Stimulated activated CD4-positive, alpha-beta T cell treated with anti-CD3 and anti-CD28 coated beads, TNF-alpha, amount 100 ng/mL, for 1 hour (primary cell): ENCODE measurements at regions not wholly inside any gene's neighbourhood (a gene's known extent, or its start where the extent isn't known, plus 50 kb on each side); places are given as distances from the start of the nearest gene placed in this dataset.

Experiments used
- DNase-seq, 3 donors: peaks; one replicate each; pipeline ENCODE4 v3.0.0-alpha.2; 2020; ENCODE audit warnings: low read depth in 3 of 3, low spot score in 1 of 3

DNA sequence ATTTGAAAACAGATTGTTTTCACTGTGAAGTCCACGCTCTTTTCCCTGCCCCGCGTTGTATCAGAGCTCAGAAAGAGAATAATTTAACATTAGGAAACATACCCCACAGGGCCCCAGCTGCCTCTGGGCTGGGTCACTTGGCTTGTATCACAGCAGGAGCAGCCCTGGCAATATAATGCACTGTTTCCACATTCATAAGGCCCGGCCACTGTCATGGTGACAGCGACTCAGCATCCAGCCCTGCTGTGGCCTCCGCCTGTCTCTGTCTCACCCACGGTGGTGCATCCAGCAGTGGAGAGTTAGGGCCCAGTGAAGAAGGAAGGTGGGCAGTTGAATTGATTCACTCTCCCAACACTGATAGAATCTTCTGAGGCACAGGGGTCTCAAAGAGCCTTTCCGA, 188.9 kb downstream of the NSG2 start:
- no peak for DNase-seq

DNA sequence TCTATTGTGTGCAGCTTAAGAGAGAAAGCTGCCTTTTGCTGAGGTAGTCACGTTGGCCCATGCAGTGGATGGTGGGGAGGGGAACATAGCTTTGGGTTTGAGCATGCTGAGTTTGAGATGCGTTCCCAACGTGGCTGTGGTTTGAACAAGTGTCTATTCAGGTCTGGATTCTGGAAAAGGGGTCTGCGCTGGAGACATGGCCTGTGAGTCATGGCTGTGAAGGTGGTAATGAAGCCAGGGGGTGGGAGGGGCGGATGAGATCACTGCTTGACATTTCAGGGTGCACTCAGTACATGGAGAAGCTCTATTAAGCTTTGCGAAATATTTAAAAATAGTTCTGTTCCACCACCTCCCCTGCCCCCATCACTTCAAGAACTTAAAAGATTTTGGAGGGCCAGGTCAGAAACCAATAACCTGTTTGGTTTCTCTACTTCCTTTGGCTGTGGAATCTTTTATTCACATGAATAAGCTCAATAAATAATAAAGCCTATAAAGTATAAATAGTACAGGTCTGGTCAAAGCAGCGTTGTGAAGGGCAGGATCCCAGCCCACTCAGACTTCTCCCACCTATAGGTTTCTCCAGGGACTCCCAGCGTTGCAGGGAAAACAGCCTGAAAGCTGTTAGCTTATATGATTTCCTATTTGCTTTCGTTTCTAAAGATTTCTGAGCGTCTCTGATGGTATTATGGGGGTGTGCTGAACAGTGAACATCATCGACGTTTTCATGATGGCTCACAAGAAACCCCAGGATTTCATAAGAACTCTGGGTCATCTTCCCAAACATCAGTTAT, 189.9 kb downstream of the NSG2 start:
- no peak for DNase-seq

DNA sequence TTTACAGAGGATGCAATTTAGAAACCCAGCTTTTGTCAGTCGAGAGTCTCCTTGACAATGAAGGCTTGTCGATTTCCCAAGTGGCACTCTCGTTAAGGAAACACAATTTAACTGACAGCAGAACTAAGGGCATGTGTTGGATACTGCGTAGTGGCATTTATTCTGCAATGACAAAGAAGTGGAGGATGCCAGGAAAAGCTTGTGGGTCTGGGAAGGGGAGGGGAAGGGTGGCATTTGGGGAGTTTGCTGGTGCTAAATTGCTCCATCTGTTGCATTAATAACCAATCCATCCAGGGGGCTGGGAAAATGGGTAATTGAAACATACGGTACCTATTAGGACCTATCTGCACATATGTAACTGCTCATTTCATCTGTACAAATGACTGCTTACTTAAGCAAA, 190.6 kb downstream of the NSG2 start:
- no peak for DNase-seq

DNA sequence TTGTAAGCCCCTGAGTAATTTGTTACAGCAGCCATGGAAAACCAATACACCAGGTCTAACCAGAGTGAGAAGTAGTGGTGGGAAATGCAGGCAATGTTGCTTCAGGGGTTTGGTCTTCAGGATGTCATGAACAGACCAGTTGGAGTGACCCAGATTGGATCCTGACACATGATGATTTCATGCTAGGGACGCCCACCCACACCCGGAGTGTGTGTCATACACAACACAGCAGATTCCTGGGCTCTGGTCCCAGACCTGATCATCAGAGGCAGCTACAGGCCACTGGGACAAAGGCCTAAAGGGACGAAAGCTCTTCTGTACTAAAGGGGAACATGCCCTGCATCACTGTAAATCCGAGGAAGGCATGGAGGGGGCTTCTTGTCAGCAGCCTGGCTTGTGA, 194.2 kb downstream of the NSG2 start:
- no peak for DNase-seq

DNA sequence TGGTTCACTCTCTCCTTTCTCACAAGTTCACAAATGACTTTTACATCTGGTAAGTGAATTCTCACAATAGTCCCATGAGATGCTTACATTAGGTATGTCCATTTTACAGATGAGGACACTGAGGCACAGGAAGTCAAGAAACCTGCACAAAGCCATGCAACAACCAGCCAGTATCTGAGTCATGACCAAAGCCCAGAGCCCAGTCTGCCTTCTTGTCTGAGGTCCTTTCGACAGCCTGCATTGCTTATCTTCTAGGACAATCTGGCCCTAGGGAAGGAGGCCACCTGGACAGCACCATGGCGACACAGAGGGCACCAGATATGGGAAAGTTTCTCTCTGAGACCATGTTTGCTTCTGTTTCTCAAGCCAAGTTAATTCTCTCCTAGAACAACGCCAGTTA, 197.1 kb downstream of the NSG2 start:
- DNase-seq, result no peak

DNA sequence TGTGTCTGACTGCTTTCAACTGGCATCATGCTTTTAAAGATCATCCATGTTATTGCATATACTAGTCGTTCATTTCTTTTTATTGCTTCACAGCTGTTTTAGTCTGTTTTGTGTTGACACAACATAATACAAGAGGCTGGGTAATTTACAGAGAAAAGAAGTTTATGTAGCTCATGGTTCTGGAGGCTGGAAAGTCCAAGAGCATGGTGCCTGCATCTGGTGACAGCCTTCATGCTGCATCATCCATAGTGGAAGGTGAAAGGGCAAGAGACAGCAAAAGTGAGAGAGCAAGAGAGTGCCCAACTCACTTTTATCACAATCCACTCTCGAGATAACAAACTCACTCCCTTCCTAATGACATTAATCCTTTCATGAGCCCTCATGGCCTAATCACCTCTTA, 198.4 kb downstream of the NSG2 start:
- DNase-seq, result no peak

DNA sequence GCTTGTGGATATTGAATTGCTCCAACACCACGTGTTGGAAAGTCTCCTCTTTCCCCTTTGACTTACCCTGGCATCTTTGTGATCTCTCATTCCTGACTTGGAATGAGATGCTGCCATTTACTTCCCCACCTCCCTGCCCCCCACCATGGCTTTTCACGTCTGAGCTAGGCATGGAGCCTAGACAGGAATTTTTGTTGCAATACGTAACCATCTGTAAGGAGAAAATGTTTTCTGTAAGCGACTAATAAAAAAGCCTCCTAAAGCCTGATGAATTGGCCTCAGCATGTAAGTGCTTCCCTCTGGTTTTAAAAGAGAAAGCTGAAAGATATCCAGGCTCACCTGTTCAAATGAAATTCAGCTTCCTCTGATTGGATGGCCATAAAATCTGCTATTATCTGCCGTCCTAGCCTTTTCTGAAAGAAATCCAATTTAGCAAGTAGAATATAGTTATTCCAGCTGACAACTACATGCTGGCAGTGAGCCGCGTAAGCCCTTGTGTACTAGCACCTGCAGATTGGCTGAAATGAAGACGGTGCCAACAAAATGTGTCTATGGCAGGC, 200.1 kb downstream of the NSG2 start:
- DNase-seq, result no peak

DNA sequence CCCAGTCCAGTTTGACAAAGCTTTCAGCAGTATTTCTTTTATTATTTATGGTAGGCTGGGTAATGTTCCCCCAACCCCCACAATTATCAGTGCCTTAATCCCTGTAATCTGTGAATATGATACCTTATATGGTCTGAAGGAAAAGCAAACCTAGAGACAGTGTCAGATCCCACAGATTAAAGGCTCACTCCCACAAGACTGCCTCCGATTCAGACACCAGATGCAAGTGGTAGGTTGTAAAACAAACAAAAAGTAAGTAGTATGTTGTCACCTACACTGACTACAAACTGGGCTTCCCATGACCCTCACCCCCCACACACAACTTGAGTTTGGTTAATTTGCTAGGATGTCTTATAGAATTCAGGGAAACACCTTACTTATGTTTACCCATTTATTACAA, 201.2 kb downstream of the NSG2 start:
- DNase-seq, result no peak

DNA sequence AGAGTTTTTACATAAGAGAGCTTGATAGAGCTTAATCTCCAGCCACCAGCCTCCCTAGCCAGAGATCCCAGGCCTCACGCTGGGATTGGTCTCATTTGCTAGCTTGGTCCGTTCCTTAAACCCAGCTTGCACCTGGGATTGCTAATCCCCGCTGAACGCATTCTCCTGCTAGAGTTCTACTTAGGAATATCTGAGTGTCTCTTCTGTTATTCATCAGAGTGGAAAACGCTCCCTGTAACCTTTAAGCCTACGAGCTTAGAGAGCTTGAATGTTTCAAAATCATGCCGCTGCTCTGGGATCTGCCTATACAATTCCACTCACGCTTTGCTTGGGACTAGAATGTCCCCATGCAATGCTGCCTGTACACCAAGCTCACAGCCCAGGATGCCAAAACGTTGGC, 201.8 kb downstream of the NSG2 start:
- no peak for DNase-seq

DNA sequence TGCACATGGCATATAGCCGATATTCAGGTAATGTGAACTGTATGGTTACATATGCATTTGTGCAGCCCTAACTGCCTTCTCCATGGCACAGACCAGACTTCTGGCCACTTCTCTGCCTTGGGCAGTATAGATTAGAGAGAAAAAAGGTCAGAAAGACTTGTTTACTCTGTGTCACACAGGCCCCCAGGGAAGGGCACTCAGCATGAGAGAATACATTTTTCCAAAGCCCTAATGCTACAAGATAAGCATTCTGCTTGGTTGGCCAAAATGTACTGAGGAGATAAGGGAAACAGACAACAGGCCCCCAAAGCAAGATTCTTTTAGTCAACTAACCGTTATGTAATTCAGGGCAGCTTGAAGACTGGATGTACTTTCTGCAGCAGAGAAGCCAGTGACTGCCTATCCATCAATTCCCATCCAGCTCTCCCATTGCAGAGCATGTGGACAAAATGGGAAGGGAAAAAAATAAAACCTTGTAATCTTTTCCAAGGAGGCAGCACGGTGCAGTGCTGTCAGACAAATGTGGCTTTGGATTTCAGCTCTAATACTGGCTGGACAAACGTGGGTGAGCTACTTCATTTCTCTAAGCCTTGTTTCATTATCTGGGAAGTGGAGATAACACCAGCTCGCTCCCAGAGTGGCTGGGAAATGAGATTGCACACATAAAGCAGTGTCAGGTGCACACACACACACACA, 205.9 kb downstream of the NSG2 start:
- no peak for DNase-seq

DNA sequence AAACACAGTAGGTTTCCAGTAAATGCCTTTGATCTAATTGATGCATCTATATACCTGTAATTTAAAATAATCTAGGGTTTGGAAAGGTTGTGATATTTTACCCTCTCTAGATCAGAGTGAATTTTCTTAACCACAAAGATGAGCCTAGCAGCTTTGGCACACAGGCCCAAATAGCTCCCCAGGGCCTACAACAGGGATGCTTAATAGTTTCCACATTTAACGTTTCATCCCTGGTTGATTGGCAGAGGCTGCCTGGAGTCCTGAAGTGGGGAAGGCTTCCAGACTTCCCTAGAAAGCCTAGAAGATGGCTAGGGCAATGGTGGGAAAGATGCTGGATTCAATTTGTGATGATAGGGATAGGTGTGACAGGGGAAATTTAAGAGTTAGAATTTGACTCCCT, 206.6 kb downstream of the NSG2 start:
- no peak for DNase-seq

DNA sequence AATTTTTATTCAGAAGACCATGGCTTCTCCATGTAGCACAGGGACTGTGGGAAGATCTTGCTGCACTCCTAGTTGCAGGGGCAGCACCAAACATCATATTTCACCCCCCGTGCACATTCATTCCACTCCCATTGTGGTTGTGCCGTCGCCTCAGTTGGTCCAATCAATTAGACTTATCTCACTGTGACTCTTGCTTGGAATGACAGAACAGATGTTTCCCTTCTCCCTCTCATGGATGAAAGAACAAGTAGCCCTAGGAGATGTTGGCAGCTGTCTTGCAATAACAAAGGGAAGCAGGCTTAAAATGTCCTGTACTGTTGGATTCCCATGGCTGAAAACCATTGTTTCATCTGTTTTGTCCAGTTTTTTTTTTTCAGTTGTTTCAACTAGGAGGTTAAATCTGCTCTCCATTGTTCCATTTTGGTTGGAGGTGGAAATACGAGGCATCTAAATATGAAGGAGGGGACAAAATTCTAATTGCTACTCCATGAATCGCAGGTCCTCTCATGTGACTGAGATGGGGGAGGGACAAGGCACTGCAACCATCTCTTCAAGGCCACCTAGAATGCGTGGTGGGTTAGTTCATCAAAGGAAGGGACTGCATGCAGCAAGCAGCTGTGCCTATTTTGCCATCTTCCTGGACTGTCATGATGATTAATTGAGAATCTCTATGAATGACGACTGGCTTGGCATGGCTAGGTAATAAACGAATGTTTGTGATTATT, 214.4 kb downstream of the NSG2 start:
- no peak for DNase-seq

DNA sequence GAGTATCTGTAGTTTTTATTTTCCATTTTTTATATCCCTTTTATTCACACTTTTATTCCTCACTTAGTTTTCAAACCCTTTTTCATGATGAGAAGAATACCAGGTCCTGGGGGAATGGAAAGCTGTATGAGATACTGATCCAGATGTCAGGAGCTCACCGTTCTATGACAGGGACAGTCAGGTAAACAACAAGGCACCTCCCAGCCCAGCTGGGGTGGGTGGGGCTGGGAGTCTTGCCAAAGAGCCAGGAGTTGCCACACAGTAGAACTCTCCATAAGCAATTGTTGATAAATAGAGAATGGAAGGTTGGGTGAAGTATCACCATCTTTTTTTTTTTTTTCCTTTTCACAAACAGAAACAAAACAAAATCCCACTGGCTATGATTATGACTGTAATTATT, 225.8 kb downstream of the NSG2 start:
- no peak for DNase-seq

DNA sequence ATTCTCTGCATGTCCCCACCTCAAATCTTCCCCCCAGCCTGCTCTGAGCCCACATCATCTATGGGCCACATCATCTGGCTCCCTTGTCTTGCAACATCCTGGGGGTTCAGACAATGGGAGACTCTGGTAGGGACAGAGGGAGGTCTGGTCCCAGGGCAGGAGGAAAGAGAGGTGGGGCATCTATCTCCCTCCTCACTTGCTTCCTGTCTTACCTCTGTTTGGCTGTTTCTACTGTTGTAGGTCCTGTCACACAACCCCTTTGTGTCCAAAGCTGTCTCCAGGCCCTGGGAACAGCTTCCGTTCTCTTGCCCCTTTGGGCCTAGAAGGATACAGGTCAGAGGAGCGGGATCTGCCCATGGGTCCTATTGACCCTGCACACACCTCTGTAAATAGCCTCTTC, 227.2 kb downstream of the NSG2 start:
- DNase-seq, result no peak

DNA sequence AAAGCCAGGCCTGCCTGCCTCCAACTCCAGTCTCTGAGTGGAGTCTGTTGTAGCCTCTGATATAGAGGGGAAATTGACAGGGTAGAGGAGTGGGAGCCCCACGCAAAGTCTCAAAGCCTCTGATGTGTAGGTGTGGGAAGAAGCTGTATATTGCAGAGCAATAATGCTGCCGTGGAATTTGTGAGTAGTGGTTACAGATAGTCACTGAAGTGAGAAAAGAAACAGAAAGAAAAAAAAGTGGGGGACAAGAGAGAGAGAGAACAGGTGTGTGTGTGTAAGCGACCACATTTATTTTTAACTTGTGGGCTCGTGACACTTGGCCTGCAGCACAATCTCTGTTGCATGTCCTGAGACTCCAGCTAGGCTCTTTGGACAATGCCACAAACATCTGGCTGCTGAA, 227.8 kb downstream of the NSG2 start:
- no peak for DNase-seq

DNA sequence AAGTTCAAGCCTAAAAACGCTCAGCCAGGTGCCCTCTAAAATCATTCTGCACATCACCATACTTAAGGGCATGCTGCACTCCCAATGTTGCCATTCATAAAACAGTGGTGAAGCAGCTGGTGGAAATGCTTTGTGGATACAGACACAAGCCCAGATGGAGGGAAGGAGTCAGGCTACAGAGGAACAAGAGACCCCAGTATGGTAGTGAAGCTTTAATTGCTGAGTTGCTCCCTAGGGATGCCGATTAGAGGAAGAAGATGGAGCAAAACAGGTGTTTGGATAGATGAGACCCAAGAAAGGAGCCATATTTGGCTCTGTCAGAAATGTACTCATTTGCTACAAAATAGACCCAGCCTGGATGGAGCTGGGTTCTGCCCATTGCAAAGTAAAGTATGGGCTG, 230.5 kb downstream of the NSG2 start:
- DNase-seq, result no peak

DNA sequence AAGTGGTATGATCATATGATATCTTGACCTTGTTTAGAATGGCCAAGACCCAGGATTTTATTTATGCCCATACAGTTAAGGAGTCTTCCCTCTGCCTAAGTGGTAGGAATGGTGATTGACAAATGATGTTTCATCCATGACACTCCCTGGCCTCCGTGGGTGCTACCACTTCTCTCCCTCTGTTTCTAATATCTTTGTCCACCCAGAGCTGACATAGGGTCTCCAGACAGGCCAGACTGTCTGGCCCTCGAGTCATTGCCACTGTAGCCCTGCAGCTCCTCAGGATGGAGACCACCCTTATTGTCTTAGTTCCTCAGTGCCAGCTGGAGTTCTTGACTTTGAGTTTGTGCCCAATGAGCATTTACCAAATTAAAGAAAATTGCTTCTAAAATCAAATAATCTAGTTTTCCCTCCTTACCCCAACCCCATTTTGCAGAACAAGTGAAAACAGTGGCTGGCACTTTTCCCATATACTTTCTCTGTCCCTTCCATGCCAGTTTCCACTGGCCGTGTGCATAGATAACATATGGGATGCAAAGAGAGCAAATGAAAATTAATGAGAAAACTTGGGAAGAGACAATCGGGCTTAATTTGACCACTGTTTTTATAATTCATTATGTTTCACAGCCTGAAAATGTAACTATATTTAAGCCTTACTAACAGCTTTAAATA, 235.7 kb downstream of the NSG2 start:
- DNase-seq, result no peak

DNA sequence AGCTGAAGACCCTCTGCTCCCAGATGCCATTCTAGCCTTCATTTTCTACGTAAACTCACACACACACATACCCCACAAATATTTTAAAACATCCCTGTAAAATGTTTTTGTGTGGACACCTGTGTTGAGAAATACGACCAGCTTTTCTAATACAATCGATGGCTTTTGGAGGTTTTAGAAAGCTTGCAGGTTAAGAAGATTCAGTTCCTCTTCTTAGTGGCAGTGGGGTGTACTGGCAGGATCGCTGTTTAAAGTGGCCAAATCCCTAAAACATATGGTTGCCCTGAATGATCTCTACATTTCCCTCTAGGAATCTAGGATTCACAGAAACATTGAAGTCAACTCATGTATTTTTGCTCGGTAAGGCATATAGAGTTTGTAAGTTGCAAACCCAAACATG, 236.3 kb downstream of the NSG2 start:
- no peak for DNase-seq

DNA sequence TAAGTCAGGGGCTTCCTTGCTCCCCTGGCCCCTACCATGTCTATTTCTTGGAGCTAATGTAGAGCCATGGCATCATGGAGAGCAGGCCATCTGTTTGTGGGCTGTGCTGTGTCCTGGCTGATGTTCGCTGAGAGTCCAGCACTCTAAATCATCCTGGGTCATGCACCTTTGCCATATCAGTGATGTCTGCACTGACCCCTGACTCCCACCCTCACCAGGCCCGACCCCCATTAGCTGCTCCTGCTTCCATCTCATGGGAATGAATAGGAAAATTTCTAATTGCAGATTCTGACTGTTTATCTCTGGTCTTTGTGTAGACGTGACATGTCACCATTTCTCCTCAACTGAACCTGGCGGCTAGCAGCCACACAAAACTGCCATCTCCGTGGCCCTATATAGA, 236.9 kb downstream of the NSG2 start:
- no peak for DNase-seq

DNA sequence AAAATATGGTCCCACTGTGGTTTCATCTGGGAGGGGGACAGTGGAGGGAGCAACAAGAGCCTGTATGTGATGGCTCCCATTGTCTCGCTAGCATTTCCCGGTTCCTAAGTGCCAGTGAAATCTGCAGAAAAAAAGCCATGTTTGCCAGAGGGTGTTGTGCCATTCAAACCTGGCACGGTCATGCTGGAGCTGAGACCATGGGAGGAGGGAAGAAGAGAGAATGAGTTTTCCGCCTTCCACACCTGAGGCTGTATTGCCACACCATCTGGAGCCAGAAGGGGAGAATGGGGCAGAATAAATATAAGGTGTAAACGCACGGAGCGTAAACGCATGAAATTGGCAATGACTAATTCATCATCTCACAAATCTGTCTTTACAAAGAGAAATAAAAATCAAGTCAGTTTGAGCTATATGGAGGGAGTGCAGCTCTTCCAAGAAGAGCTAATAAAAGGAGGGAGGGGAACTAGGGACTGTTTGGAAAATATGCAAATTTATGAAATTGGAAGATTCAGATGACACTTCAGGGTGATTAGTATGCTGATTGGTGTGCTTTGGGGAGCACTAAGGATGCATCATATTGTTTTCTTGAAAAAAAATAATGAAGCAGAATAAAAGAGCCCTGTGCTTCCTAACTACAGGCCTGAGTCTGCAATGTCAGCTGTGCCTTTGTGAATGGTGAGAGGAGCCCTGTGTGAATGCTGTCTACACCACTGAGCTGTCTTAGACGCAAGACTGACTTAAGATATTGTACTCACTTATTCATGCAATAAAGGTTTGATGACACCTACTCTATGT, 237.9 kb downstream of the NSG2 start:
- DNase-seq, result no peak

DNA sequence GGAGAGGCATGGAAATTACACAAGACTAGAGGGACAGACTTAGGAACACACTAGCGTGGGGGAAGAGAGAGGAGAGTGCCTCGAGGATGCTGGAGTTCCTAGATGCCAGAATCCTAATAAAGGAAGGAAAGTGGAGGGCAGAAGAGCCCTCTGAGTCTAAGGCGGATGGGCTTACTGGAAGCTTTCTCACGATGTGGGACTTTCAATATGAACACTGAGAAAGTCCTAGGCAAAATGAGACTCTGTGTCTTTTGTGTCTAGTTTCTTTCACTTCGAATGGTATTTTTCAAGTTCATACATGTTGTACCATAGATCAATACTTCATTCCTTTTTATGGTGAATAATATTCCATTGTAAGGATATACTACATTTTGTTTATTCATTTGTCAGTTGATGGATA, 239.4 kb downstream of the NSG2 start:
- no peak for DNase-seq
